Left ventricle myocardium inferior (tissue), 1 donor: ENCODE measurements at regions not wholly inside any gene's neighbourhood (a gene's known extent, or its start where the extent isn't known, plus 50 kb on each side); places are given as distances from the start of the nearest gene placed in this dataset.
"Not testable (repeated sequence)": the region's sequence is repeated elsewhere in the genome, so short reads cannot be mapped to it uniquely, and the experiment has no call there.

Source experiments
- DNase-seq: peaks from one replicate; pipeline ENCODE4 v3.0.0-alpha.2; 2020
- H3K27ac ChIP-seq: fragments of 200-600 bp; replicated peaks from 2 replicates; pipeline ENCODE4 v1.8.0; 2021
- H3K27me3 ChIP-seq: fragments of 200-600 bp; 2 replicates; pipeline ENCODE4 v1.8.0; 2021; ENCODE audit warnings: low read depth
- H3K36me3 ChIP-seq: fragments of 200-600 bp; 2 replicates; pipeline ENCODE4 v1.8.0; 2021
- H3K4me1 ChIP-seq: fragments of 200-600 bp; 2 replicates; pipeline ENCODE4 v1.8.0; 2021
- H3K4me3 ChIP-seq: fragments of 200-600 bp; 2 replicates; pipeline ENCODE4 v1.8.0; 2021; ENCODE audit warnings: mild to moderate bottlenecking, moderate library complexity
- H3K9me3 ChIP-seq: fragments of 200-600 bp; replicated peaks from 2 replicates; pipeline ENCODE4 v1.8.0; 2021
- CTCF ChIP-seq: fragments of 200-600 bp; IDR thresholded peaks from 2 replicates; pipeline ENCODE4 v1.8.0; 2021; ENCODE audit warnings: antibody characterized with exemption, mild to moderate bottlenecking, borderline replicate concordance
- intact Hi-C: fragments of 100-400 bp; cut with micrococcal nuclease; formaldehyde crosslinking; loops from one replicate; pipeline ENCODE4 v1.11.0; 2022
- donor health status: DM: no; HTN: yes; CAD: no; lungs with severe emphysema.

- TF ChIP-seq CTCF, result no peak
- H3K27ac ChIP-seq, result no peak overlapping the region
- H3K9me3 ChIP-seq, result no peaks in the 10 kb centered on the region
- H3K27me3 ChIP-seq, result peaks cover 36% of the 10 kb centered on the region
- no peaks in the 10 kb centered on the region for H3K4me1 ChIP-seq
- H3K36me3 ChIP-seq, result no peaks in the 10 kb centered on the region
- H3K4me3 ChIP-seq, result no peak overlapping the region
- intact Hi-C loops, result no loop called here
- no peak for DNase-seq
Observed at GRCh38 chr1:243957141-243957540, 93.9 kb upstream of the ZBTB18 start.

GRCh38 chr1:243956450-243956849 is 94.6 kb upstream of the ZBTB18 start:
- no peaks in the 10 kb centered on the region for H3K4me1 ChIP-seq
- TF ChIP-seq CTCF, result no peak
- no peak overlapping the region for H3K27ac ChIP-seq
- DNase-seq, result no peak
- H3K27me3 ChIP-seq, result peaks cover 37% of the 10 kb centered on the region
- intact Hi-C loops, result no loop called here
- H3K36me3 ChIP-seq, result no peaks in the 10 kb centered on the region
- H3K4me3 ChIP-seq, result no peak overlapping the region
- no peaks in the 10 kb centered on the region for H3K9me3 ChIP-seq

DNA sequence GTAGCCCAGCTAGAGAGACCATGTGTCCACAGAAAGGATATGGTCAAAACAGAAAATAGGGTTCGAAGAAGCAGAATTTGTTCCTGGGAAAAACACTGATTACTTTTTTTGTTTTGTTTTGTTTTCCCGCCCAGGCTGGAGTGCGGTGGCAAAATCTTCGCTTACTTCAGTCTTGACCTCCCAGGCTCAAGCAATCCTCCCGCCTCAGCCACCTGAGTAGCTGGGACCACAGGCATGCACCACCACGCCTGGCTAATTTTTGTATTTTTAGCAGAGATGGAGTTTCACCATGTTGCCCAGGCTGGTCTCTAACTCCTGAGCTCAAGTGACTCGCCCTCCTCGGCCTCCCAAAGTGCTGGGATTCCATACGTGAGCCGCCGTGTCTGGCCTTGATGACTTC is 99.9 kb upstream of the ZBTB18 start:
- H3K9me3 ChIP-seq, H3K36me3 ChIP-seq, DNase-seq, H3K4me1 ChIP-seq, H3K4me3 ChIP-seq, intact Hi-C loops, H3K27ac ChIP-seq, H3K27me3 ChIP-seq: not testable (repeated sequence)

DNA sequence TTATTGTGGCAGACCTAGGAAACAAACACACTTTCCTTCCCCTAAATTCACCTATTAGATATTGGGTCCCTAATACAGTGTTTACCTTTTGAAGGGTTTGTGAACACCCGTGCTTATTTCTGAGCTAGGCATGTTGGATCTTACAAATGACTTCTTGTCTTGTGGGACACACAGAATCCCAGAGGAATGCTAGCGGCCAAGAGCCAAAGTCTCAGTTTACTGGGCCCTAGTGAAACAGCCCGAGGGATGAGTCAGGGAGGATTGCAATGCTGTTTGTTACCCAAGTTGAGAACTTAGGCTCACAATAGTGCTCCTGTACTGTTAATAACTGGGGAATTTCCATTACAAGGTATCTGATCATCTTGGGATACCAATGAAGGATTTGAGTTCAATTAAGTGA is 100.1 kb upstream of the AKT3 start:
- no peak for TF ChIP-seq CTCF
- Histone ChIP-seq H3K27me3 (peaks cover 13% of the 10 kb centered on the region), H3K27ac (no peak overlapping the region), H3K4me1 (no peaks in the 10 kb centered on the region), H3K36me3 (no peaks in the 10 kb centered on the region), H3K4me3 (no peak overlapping the region), H3K9me3 (no peaks in the 10 kb centered on the region)
- intact Hi-C loops, result no loop called here
- DNase-seq, result no peak

DNA sequence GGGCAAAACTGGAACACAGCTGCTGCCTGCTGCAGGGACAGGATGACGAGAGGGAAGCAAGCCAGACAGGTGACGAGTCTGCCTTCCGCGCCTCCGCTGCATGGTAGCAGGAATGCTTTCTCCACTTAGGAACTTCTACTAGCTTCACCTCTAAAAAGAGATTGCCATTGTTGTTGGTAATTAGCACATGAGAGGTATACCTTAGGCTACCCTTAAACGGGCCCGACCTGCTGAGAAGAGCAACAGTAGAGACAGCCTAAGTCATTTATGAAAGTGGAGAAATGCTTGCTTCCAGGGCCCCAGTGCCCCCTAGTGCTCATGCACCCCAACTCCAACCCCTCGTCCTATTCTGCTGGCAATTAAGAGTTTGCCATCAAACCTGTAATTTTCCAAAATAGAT is 96.9 kb upstream of the AKT3 start:
- intact Hi-C loops, result no loop called here
- H3K4me1 ChIP-seq, result no peaks in the 10 kb centered on the region
- peaks cover 33% of the 10 kb centered on the region for H3K27me3 ChIP-seq
- H3K4me3 ChIP-seq, result no peak overlapping the region
- DNase-seq, result no peak
- no peak overlapping the region for H3K27ac ChIP-seq
- TF ChIP-seq CTCF, result peak; percentile 50
- H3K9me3 ChIP-seq, result no peaks in the 10 kb centered on the region
- H3K36me3 ChIP-seq, result no peaks in the 10 kb centered on the region

DNA sequence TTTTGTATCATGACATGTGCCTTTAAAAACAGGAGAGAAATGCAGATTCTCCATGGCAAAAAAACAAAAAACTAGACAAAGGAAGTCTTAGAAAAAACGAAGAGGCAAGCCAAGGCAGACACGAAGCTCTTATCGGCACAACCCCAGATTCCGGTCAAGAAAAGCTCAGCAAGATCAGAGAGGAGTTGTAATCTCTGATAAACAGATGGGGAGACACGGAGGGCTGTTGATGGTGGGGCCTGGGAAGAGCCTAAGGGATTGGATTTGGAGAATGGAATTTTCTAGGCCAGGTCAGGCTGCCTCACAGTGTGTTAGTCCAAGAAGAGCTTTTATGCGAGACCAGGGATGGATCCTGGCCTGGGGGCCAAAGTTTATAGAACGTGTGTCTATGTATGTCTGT is 96.2 kb upstream of the AKT3 start:
- Histone ChIP-seq H3K9me3 (no peaks in the 10 kb centered on the region), H3K4me3 (no peak overlapping the region), H3K4me1 (no peaks in the 10 kb centered on the region), H3K27ac (no peak overlapping the region), H3K27me3 (peaks cover 38% of the 10 kb centered on the region), H3K36me3 (no peaks in the 10 kb centered on the region)
- intact Hi-C loops, result no loop called here
- no peak for TF ChIP-seq CTCF
- DNase-seq, result no peak
